GM12878 (cell line): ENCODE measurements at regions not wholly inside any gene's neighbourhood (a gene's known extent, or its start where the extent isn't known, plus 50 kb on each side); places are given as distances from the start of the nearest gene placed in this dataset.

Source experiments
- ATAC-seq: fragments of 200-7000 bp; cut with Tn5 transposase; 3 replicates; pipeline ENCODE4 v1.9.1; 2020; ENCODE audit warnings: mild to moderate bottlenecking, moderate library complexity
- BruUV-seq: library from RNA; stranded (reverse); fragments of 400-500 nt; replicated peaks from 2 replicates; lab custom pipeline; 2021; lab: Mats Ljungman, UMichigan
- CTCF ChIA-PET: fragments of 300-600 bp; sonication (Branson Sonifier 250); formaldehyde crosslinking; extraction: SDS; loops from one replicate; lab custom pipeline; 2021; ENCODE audit warnings: inconsistent platforms; lab: Yijun Ruan, JAX
- POLR2A ChIA-PET: fragments of 350-600 bp; formaldehyde crosslinking; extraction: SDS; loops from one replicate; lab custom pipeline; 2021; ENCODE audit warnings: inconsistent platforms; lab: Charles Lee
- RAD21 ChIA-PET: fragments of 300-600 bp; sonication (Branson Sonifier 250); formaldehyde crosslinking; loops from one replicate; lab custom pipeline; 2023; ENCODE audit warnings: antibody characterized with exemption; ENCODE audit not compliant: unreplicated experiment; lab: Charles Lee
- SMC1A ChIA-PET: fragments of 300-600 bp; sonication (Branson Sonifier 250); formaldehyde crosslinking; loops from one replicate; lab custom pipeline; 2023; ENCODE audit not compliant: unreplicated experiment, uncharacterized antibody; lab: Charles Lee
- DNase-seq: peaks from one replicate; pipeline ENCODE4 v3.0.0-alpha.2; 2011; ENCODE audit warnings: low read depth, low spot score
- FAIRE-seq: peaks from 3 replicates; lab custom pipeline; 2011; peaks lifted over from hg19 to GRCh38; lab: Jason Lieb, UNC
- H2AFZ ChIP-seq: 2 replicates; pipeline ENCODE4 v1.6.0; 2011; ENCODE audit warnings: low read depth, low read length, control low read depth; ENCODE audit not compliant: control insufficient read depth
- H3K27ac ChIP-seq: 2 replicates; pipeline ENCODE4 v1.5.1; 2011; ENCODE audit warnings: control low read depth; ENCODE audit not compliant: control insufficient read depth, insufficient read depth
- H3K27me3 ChIP-seq, 2 experiments: replicated peaks in 1 of 2; 2 replicates each; pipeline versions ENCODE4 v1.6.0 to v1.6.1; 2011; ENCODE audit warnings: low read length in 1 of 2; ENCODE audit not compliant: control insufficient read depth in 2 of 2, insufficient read depth in 2 of 2
- H3K36me3 ChIP-seq, 2 experiments: 2 replicates each; pipeline ENCODE4 v1.5.1; 2011; ENCODE audit warnings: low read length in 1 of 2; ENCODE audit not compliant: control insufficient read depth in 2 of 2, insufficient read depth in 2 of 2
- H3K4me1 ChIP-seq: 2 replicates; pipeline ENCODE4 v1.6.1; 2011; ENCODE audit warnings: mild to moderate bottlenecking, low read length, moderate library complexity, mixed read lengths; ENCODE audit not compliant: control insufficient read depth, insufficient read depth
- H3K4me2 ChIP-seq: 2 replicates; pipeline ENCODE4 v1.6.0; 2011; ENCODE audit warnings: control low read depth; ENCODE audit not compliant: control insufficient read depth, insufficient read depth
- H3K4me3 ChIP-seq: fragments of 200-600 bp; sonication (generic); 2 replicates; pipeline ENCODE4 v1.5.1; 2016
- H3K79me2 ChIP-seq: 2 replicates; pipeline ENCODE4 v1.6.0; 2011; ENCODE audit warnings: low read length; ENCODE audit not compliant: control insufficient read depth, insufficient read depth
- H3K9ac ChIP-seq: 2 replicates; pipeline ENCODE4 v1.8.0; 2011; ENCODE audit warnings: low read length, control low read depth, mixed read lengths; ENCODE audit not compliant: control insufficient read depth, insufficient read depth
- H3K9me3 ChIP-seq: replicated peaks from 3 replicates; pipeline ENCODE4 v1.5.1; 2011; ENCODE audit warnings: mild to moderate bottlenecking, low read length; ENCODE audit not compliant: control insufficient read depth, insufficient read depth
- H4K20me1 ChIP-seq: 2 replicates; pipeline ENCODE4 v1.6.0; 2011; ENCODE audit not compliant: control insufficient read depth, insufficient read depth
- BACH1 ChIP-seq: fragments of 450-650 bp; IDR thresholded peaks from 2 replicates; pipeline ENCODE4 v1.6.1; 2017; ENCODE audit warnings: mild to moderate bottlenecking, borderline replicate concordance
- IRF4 ChIP-seq: IDR thresholded peaks from 2 replicates; pipeline ENCODE4 v1.6.1; 2011; ENCODE audit warnings: low read depth, low read length
- NFYB ChIP-seq: IDR thresholded peaks from 2 replicates; pipeline ENCODE4 v1.6.1; 2011; ENCODE audit warnings: low read depth, mild to moderate bottlenecking, low read length, improper control_type of control experiment, moderate library complexity; ENCODE audit not compliant: insufficient read depth
- NRF1 ChIP-seq: conservative IDR thresholded peaks from 2 replicates; pipeline ENCODE4 v1.6.1; 2011; ENCODE audit warnings: mild to moderate bottlenecking, low read depth, low read length, improper control_type of control experiment
- RAD51 ChIP-seq: fragments of 450-650 bp; IDR thresholded peaks from 2 replicates; pipeline ENCODE4 v1.6.1; 2016; ENCODE audit warnings: moderate library complexity, mild to moderate bottlenecking, inconsistent platforms
- SIN3A ChIP-seq: IDR thresholded peaks from 2 replicates; pipeline ENCODE4 v1.6.1; 2012; ENCODE audit warnings: low read depth, low read length, improper control_type of control experiment
- SMAD5 ChIP-seq: IDR thresholded peaks from 2 replicates; pipeline ENCODE4 v1.6.1; 2016; ENCODE audit warnings: antibody characterized with exemption, low read depth
- TARDBP ChIP-seq: IDR thresholded peaks from 2 replicates; pipeline ENCODE4 v1.6.1; 2016; ENCODE audit warnings: borderline replicate concordance
- TBL1XR1 ChIP-seq: IDR thresholded peaks from 2 replicates; pipeline ENCODE4 v1.6.1; 2012; ENCODE audit warnings: low read depth, low read length, improper control_type of control experiment
- TCF7 ChIP-seq: IDR thresholded peaks from 2 replicates; pipeline ENCODE4 v1.6.1; 2014; ENCODE audit warnings: antibody characterized with exemption, borderline replicate concordance
- YBX1 ChIP-seq: fragments of 450-650 bp; IDR thresholded peaks from 2 replicates; pipeline ENCODE4 v1.6.1; 2016; ENCODE audit warnings: antibody characterized with exemption
- ZNF207 ChIP-seq: fragments of 450-650 bp; IDR thresholded peaks from 2 replicates; pipeline ENCODE4 v1.6.1; 2014; ENCODE audit warnings: antibody characterized with exemption, mild to moderate bottlenecking, borderline replicate concordance
- ZNF217 ChIP-seq: fragments of 450-650 bp; IDR thresholded peaks from 2 replicates; pipeline ENCODE4 v1.6.1; 2017; ENCODE audit warnings: antibody characterized with exemption, mild to moderate bottlenecking
- ZZZ3 ChIP-seq: IDR thresholded peaks from 2 replicates; pipeline ENCODE4 v1.6.1; 2011; ENCODE audit warnings: low read depth; ENCODE audit not compliant: control insufficient read depth, insufficient read length
- WGBS: methylation state at CpG from one replicate; pipeline ENCODE4 v1.1.6; 2016; ENCODE audit warnings: low lambda C conversion rate; ENCODE audit not compliant: insufficient replicate concordance, insufficient coverage; ENCODE audit errors: missing lambda C conversion rate; 5-methylcytosine and 5-hydroxymethylcytosine counted together
- in situ Hi-C: fragments of 300-500 bp; cut with MboI; formaldehyde crosslinking; loops from 9 replicates; pipeline ENCODE4 v1.14.3; 2018; ENCODE audit warnings: mixed read lengths
- intact Hi-C: fragments of 100-400 bp; cut with micrococcal nuclease; formaldehyde crosslinking; loops from one replicate; pipeline ENCODE4 v1.14.2; 2022; ENCODE audit not compliant: unreplicated experiment
- TF ChIP-seq, protein P1 (sequence below): IDR thresholded peaks from 2 replicates; pipeline ENCODE4 v1.6.1; 2011; ENCODE audit warnings: low read depth, mild to moderate bottlenecking, low read length, moderate library complexity, borderline replicate concordance; ENCODE audit errors: extremely low read depth
- TF ChIP-seq, protein P2 (sequence below): fragments of 450-650 bp; IDR thresholded peaks from 2 replicates; pipeline ENCODE4 v1.6.1; 2016; ENCODE audit warnings: mild to moderate bottlenecking
- TF ChIP-seq, protein P3 (sequence below): fragments of 150-350 bp; IDR thresholded peaks from 2 replicates; pipeline ENCODE4 v1.6.1; 2016; ENCODE audit warnings: low read depth, low read length

DNA sequence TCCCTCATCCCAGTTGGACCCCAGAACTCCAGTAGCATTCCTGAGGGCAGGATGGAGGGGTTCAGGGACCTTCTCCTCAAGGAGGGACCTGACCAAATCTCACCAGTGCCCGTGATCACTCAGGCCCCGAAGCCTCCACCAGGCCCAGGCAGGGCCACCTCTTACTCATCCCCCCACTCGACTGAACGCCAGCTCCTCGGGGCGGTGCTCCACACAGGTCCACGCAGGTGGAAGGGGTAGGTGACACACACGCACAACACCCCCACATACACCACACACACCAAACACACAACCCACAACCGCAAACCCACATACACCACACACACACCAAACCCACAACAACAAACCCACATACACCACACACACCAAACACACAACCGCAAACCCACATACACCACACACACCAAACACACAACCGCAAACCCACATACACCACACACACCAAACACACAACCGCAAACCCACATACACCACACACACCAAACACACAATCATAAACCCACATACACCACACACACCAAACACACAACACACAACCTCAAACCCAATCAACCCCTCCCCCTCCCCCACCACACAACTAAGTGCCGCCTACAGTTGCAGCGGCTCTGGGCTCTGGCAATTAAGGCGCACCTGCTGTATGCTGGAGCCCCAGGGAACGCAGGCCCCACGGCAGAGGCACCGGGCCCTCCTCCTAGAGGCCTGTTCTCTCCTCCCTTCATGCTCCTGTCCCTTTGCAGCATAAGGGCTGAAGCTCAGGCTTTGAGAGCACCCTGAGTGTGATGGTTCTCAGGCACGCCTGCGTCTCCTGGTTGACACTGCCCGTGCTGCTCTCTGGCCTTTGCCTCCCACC, 1318.1 kb downstream of the TBC1D22A start (continued):
- TF ChIP-seq, protein P1, sequence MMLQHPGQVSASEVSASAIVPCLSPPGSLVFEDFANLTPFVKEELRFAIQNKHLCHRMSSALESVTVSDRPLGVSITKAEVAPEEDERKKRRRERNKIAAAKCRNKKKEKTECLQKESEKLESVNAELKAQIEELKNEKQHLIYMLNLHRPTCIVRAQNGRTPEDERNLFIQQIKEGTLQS = no peak
- TF ChIP-seq ZNF217 = no peak
- TF ChIP-seq RAD51 = no peak
- no peak for TF ChIP-seq TBL1XR1
- TF ChIP-seq BACH1 = no peak
- TF ChIP-seq, protein P2, sequence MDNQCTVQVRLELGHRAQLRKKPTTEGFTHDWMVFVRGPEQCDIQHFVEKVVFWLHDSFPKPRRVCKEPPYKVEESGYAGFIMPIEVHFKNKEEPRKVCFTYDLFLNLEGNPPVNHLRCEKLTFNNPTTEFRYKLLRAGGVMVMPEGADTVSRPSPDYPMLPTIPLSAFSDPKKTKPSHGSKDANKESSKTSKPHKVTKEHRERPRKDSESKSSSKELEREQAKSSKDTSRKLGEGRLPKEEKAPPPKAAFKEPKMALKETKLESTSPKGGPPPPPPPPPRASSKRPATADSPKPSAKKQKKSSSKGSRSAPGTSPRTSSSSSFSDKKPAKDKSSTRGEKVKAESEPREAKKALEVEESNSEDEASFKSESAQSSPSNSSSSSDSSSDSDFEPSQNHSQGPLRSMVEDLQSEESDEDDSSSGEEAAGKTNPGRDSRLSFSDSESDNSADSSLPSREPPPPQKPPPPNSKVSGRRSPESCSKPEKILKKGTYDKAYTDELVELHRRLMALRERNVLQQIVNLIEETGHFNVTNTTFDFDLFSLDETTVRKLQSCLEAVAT = no peak

DNA sequence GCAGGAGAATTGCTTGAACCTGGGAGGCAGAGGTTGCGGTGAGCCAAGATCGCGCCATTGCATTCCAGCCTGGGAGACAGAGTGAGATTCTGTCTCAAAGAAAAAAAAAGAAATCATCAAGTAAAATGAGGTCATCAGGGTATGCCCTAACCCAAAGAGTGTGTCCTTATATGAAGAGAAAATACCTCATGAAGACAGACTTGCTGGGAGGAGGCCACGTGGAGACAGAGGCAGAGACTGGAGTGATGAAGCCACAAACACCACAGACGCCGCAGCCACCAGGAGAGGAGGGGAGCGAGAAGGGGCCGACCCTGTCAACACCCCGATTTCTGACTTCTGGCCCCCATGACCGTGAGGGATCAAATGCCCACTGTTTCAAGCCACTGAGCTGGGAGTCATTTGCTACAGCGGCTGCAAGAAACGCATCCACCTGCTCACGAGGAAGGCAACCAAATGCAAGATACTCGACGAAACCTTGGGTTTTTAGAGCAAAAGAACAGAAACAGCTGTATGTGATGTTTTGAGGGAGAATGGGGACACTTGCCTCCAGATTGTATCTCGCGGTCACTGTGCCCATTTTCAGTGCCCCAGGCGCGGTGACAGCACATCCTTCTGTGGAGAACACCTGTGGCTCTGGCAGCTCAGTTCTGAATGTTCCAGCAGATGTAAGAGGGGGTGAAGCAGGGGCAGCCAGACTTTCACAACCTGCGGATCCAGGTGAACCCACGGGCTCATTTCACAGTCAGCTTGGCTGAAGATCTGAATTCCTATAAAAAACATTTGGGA, 1317.2 kb downstream of the TBC1D22A start:
- TF ChIP-seq TCF7 (no peak), TARDBP (no peak), ZNF207 (no peak), NFYB (no peak), IRF4 (no peak), ZZZ3 (no peak), SIN3A (no peak), NRF1 (no peak), YBX1 (no peak), SMAD5 (no peak)
- TF ChIP-seq, protein P3, sequence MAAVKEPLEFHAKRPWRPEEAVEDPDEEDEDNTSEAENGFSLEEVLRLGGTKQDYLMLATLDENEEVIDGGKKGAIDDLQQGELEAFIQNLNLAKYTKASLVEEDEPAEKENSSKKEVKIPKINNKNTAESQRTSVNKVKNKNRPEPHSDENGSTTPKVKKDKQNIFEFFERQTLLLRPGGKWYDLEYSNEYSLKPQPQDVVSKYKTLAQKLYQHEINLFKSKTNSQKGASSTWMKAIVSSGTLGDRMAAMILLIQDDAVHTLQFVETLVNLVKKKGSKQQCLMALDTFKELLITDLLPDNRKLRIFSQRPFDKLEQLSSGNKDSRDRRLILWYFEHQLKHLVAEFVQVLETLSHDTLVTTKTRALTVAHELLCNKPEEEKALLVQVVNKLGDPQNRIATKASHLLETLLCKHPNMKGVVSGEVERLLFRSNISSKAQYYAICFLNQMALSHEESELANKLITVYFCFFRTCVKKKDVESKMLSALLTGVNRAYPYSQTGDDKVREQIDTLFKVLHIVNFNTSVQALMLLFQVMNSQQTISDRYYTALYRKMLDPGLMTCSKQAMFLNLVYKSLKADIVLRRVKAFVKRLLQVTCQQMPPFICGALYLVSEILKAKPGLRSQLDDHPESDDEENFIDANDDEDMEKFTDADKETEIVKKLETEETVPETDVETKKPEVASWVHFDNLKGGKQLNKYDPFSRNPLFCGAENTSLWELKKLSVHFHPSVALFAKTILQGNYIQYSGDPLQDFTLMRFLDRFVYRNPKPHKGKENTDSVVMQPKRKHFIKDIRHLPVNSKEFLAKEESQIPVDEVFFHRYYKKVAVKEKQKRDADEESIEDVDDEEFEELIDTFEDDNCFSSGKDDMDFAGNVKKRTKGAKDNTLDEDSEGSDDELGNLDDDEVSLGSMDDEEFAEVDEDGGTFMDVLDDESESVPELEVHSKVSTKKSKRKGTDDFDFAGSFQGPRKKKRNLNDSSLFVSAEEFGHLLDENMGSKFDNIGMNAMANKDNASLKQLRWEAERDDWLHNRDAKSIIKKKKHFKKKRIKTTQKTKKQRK = no peak
- Histone ChIP-seq H4K20me1 (no peaks in the 10 kb centered on the region), H3K4me2 (no peak overlapping the region), H3K27ac (no peak overlapping the region), H3K4me1 (peaks cover 15% of the 10 kb centered on the region), H3K27me3 (no peaks in the 10 kb centered on the region; a peak in 1 of 4 replicates), H3K79me2 (no peaks in the 10 kb centered on the region), H2AFZ (no peak overlapping the region), H3K36me3 (no peaks in the 10 kb centered on the region), H3K9me3 (no peaks in the 10 kb centered on the region; the same call in 2 of the 3 replicates), H3K9ac (no peak overlapping the region), H3K4me3 (no peak overlapping the region)
- BruUV-seq = no TSS peak
- ChIA-PET CTCF (no interaction called here), POLR2A (no interaction called here), RAD21 (no interaction called here), SMC1A (no interaction called here)
- DNase-seq (no peak), FAIRE-seq (peak; percentile 38), ATAC-seq (no peak)
- in situ Hi-C loops = loop anchor here (25.0 kb wide), 1 partner anchor 1317 kb away; the partner anchor contains the start of gene TBC1D22A
- intact Hi-C loops = no loop called here
- WGBS = 78% methylated on average over 21 of the region's 21 CpGs
